CD4-positive, alpha-beta T cell treated with Interleukin-2 at 100 ng/mL for 4 hours (primary cell): ENCODE measurements at regions not wholly inside any gene's neighbourhood (a gene's known extent, or its start where the extent isn't known, plus 50 kb on each side); places are given as distances from the start of the nearest gene placed in this dataset.
"Not testable (repeated sequence)": the region's sequence is repeated elsewhere in the genome, so short reads cannot be mapped to it uniquely, and the experiment has no call there.

Source experiments
- DNase-seq: peaks from one replicate; pipeline ENCODE4 v3.0.0-alpha.2; 2020; ENCODE audit warnings: low spot score

- DNase-seq = no peak
Observed at GRCh38 chr12:4191642-4192041, 81.9 kb upstream of the CCND2 start.

GRCh38 chr12:4191149-4191548, 82.4 kb upstream of the CCND2 start:
- no peak for DNase-seq

- DNase-seq = no peak
Observed at GRCh38 chr12:4190366-4191063, 83.0 kb upstream of the CCND2 start.

DNA sequence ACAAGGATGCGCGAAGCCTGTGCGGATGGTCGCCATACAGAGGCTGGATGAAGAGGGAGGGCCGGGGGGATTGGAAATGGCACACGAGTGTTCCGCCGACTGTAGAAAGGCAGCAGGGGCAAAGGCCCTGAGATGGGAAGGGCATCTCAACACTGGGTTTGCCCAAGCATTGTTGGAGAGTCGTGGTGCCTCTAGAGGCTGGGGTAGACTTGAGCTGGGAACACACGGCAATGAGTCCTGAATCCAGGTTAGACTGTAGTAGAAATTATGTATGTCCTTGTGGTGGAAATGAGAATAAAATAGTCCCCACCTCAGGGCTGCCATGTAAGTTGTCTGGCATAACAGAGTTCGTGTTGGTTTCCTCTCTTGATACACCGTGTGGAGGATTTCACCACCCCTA, 83.8 kb upstream of the CCND2 start:
- no peak for DNase-seq

GRCh38 chr12:4187916-4188315, 85.6 kb upstream of the CCND2 start:
- DNase-seq = no peak

DNA sequence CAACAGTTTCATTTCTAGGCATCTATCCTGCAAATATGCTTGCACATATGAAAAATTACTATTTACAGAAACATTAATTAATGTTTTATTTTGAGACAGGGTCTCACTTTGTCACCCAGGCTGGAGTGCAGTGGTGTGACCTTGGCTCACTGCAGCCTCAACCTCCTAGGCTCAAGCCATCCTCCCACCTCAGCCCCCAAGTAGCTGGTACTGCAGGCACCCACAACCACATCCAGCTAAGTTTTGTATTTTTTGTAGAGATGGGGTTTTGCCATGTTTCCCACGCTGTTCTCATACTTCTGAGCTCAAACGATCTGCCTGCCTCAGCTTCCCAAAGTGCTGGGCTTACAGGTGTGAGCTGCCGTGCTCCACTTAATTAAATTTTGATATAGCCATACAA, 86.2 kb upstream of the CCND2 start:
- DNase-seq = not testable (repeated sequence)

GRCh38 chr12:4178424-4179170, 95.0 kb upstream of the CCND2 start:
- peak; percentile 15 for DNase-seq

DNA sequence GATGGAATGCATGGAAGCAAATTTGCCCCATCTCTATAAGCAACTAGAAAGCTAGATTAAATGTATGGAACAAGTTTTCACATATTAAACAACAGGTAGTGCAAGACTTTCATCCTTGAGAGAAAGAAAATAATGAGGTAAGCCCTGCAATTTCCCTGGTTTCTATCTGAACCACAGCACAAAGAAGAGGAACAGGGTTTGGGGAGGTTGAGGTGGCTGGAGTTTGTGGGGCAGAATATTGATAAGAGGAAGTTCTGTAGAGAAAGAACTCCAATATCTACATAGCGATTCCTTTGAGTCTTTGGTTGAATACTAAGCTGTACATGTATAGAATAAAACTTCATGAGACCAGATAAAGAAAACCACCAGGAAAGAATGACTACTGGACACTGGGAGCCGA, 96.3 kb upstream of the CCND2 start:
- DNase-seq = no peak

- no peak for DNase-seq
Observed at GRCh38 chr12:4176168-4176567, 97.4 kb upstream of the CCND2 start.

DNA sequence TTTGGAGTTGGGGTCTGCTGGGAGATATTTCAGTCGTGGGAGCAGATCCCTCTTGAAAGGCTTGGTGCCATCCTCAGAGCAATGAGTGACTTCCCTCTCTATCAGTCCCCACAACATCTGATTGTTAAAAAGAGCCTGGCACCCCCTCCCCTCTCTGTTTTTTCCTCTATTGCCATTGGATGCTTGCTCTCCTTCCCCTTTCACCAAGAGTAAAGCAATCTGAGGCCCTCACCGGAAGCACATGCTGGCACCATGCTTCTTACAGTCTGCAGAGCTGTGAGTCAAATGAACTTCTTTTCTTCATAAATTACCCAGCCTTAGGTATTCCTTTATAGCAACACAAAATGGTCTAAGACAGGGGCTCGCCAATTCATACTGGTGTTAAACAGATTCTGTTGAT, 99.1 kb upstream of the CCND2 start:
- DNase-seq = no peak

GRCh38 chr12:4172999-4173398, 100.6 kb upstream of the CCND2 start:
- no peak for DNase-seq

- no peak for DNase-seq
Observed at GRCh38 chr12:4171742-4172141, 101.8 kb upstream of the CCND2 start.

GRCh38 chr12:4169959-4170358, 103.6 kb upstream of the CCND2 start:
- no peak for DNase-seq

GRCh38 chr12:4169531-4169930, 104.0 kb upstream of the CCND2 start:
- no peak for DNase-seq

DNA sequence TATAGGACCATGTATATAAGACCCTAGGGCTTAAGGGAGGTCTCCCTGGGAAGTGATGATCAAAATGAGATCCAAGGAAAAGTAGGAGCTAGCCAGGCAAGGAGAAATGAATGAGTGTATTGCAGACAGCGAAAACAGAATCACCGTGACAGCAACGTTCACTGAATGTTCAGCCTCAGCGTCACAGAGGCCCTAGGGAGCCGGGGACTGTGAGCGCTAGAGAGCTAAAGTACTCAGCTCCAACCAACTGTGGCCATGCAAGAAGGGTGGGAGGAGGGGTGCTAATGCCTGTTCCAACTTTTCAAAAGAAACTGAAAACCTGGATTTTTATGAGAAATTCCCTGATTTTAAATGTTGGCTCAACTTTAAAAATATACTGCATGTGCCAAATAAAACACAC, 105.5 kb upstream of the CCND2 start:
- no peak for DNase-seq

- DNase-seq = peak; percentile 60
Observed at GRCh38 chr12:4164559-4165558, 108.7 kb upstream of the CCND2 start.

- no peak for DNase-seq
Observed at GRCh38 chr12:4164188-4164558, 109.4 kb upstream of the CCND2 start.

DNA sequence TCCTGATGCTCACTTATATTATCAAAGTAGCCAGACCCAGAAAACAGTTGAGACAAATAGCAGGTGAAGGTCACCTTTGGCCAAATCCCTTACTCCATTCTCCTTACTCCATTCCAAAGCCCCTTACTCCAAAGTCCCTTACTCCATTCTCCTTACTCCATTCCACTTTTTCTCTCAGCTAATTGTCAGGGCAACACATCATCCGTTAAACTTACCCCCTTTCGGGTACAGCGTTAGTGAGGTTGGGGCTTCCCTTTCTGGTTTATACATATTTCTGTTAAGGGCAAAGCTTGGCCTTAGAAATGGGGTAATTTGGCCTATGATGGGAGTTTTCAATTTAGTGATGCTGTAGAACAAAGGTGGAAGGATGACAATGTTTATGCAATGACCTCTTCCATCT, 111.8 kb upstream of the CCND2 start:
- DNase-seq = no peak

GRCh38 chr12:4160314-4161040, 113.1 kb upstream of the CCND2 start:
- no peak for DNase-seq

DNA sequence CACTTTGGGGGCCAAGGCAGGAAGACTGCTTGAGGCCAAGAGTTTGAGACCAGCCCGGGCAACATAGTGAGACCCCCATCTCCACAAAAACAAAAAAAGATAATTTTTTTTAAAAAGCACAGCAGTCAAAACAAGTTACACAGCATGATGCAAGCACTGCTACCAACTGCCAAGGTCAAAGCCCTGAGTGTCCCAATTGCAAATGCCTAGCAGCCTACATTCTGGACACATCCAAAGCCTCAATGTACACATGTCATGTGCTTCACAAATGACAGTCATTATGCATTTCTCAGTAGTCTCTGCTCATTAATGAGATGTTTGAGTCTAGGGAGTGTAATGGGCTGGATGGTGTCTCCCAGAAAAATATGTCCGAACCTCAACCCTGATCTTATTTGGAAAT, 113.7 kb upstream of the CCND2 start:
- DNase-seq = no peak

- no peak for DNase-seq
Observed at GRCh38 chr12:4158306-4158705, 115.3 kb upstream of the CCND2 start.

GRCh38 chr12:4157122-4157521, 116.4 kb upstream of the CCND2 start:
- no peak for DNase-seq
